ENCODE measurements at regions not wholly inside any gene's neighbourhood (a gene's known extent, or its start where the extent isn't known, plus 50 kb on each side); places are given as distances from the start of the nearest gene placed in this dataset.

- no peak for TF ChIP-seq CTCF (IDR thresholded peaks at IDR 0.05; ENCODE audit: unreplicated experiment)
- H3K27ac Mint-ChIP-seq (ENCODE audit: unreplicated experiment), result no peak overlapping the region
- no peak overlapping the region for H3K4me3 Mint-ChIP-seq (ENCODE audit: unreplicated experiment)
- DNase-seq (ENCODE audit: low spot score), result no peak
- H3K9me3 Mint-ChIP-seq (ENCODE audit: unreplicated experiment), result no peaks in the 10 kb centered on the region
- H3K27me3 Mint-ChIP-seq (ENCODE audit: unreplicated experiment), result peaks cover 12% of the 10 kb centered on the region
- no peaks in the 10 kb centered on the region for H3K4me1 Mint-ChIP-seq (ENCODE audit: unreplicated experiment)
- no peaks in the 10 kb centered on the region for H3K36me3 Mint-ChIP-seq (ENCODE audit: low read depth, unreplicated experiment)
These were observed 50.3 kb upstream of the GLI2 start for GRCh38 chr2:120685066-120685973.

Measured in endothelial cell (in vitro differentiated cells).